SH-SY5Y (cell line): ENCODE measurements at regions not wholly inside any gene's neighbourhood (a gene's known extent, or its start where the extent isn't known, plus 50 kb on each side); places are given as distances from the start of the nearest gene placed in this dataset.

Experiments used
- GATA2 ChIP-seq: IDR thresholded peaks from 2 replicates; pipeline ENCODE4 v1.6.1; 2011; ENCODE audit warnings: mild to moderate bottlenecking, low read depth, low read length
- GATA3 ChIP-seq: IDR thresholded peaks from 2 replicates; pipeline ENCODE4 v1.6.1; 2011; ENCODE audit warnings: low read depth, mild to moderate bottlenecking, low read length, moderate library complexity

DNA sequence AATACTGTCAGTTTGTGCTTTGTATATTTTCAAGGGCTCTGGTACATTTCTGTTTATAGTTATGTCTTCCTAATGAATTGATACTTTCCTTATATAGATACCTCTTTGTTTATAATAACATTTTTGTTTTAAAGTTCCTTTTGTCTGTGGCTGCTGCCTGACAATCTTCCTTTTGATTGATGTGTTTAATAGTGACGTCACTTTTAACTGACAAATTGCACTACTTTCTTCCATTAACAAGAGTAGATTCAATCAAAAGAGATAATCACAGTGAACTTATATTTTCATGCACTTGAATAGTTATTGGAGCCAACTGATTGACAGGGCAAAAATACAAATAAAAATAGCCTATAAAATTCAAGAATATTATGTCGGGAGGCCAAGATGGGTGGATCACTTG is 371.7 kb downstream of the ANXA1 start:
- TF ChIP-seq GATA3 (no peak), GATA2 (no peak)
